Neural cell (in vitro differentiated cells): ENCODE measurements at regions not wholly inside any gene's neighbourhood (a gene's known extent, or its start where the extent isn't known, plus 50 kb on each side); places are given as distances from the start of the nearest gene placed in this dataset.

Source experiments
- EP300 ChIP-seq: fragments of 450-650 bp; conservative IDR thresholded peaks from 2 replicates; pipeline ENCODE4 v1.6.1; 2014; ENCODE audit warnings: antibody characterized with exemption, mild to moderate bottlenecking, moderate library complexity; ENCODE audit not compliant: poor library complexity, severe bottlenecking
- MXI1 ChIP-seq: fragments of 450-650 bp; conservative IDR thresholded peaks from 2 replicates; pipeline ENCODE4 v1.6.1; 2014; ENCODE audit warnings: antibody characterized with exemption, mild to moderate bottlenecking; ENCODE audit not compliant: poor library complexity, severe bottlenecking
- TAF1 ChIP-seq: IDR thresholded peaks from 2 replicates; pipeline ENCODE4 v1.6.1; 2012; ENCODE audit warnings: low read depth

DNA sequence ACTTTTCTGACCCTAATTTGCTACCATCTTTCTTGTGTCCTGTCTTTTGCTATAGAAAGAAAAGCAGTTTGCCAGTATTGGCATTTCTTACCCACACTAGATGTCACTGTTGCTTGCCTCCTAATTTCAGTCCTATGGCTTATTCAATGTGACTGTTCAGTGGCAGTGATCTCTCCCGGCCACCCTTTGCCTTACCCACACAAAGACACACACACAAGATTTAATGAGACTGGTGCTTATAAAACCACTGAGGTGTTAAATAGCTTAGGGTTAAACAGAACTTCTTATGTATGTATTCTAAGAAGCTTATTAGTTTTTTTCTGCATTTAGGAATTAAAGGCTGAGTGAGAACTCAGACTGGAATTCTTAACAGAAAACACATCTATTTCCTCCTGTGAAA lies 233.6 kb upstream of the ASCC3 start:
- TF ChIP-seq TAF1 (no peak), EP300 (peak; percentile 19), MXI1 (no peak)
